GM12878 (cell line): ENCODE measurements at regions not wholly inside any gene's neighbourhood (a gene's known extent, or its start where the extent isn't known, plus 50 kb on each side); places are given as distances from the start of the nearest gene placed in this dataset.

Experiments used
- ATAC-seq: fragments of 200-7000 bp; cut with Tn5 transposase; 3 replicates; pipeline ENCODE4 v1.9.1; 2020; ENCODE audit warnings: mild to moderate bottlenecking, moderate library complexity
- BruUV-seq: library from RNA; stranded (reverse); fragments of 400-500 nt; replicated peaks from 2 replicates; lab custom pipeline; 2021; lab: Mats Ljungman, UMichigan
- CTCF ChIA-PET: fragments of 300-600 bp; sonication (Branson Sonifier 250); formaldehyde crosslinking; extraction: SDS; loops from one replicate; lab custom pipeline; 2021; ENCODE audit warnings: inconsistent platforms; lab: Yijun Ruan, JAX
- POLR2A ChIA-PET: fragments of 350-600 bp; formaldehyde crosslinking; extraction: SDS; loops from one replicate; lab custom pipeline; 2021; ENCODE audit warnings: inconsistent platforms; lab: Charles Lee
- RAD21 ChIA-PET: fragments of 300-600 bp; sonication (Branson Sonifier 250); formaldehyde crosslinking; loops from one replicate; lab custom pipeline; 2023; ENCODE audit warnings: antibody characterized with exemption; ENCODE audit not compliant: unreplicated experiment; lab: Charles Lee
- SMC1A ChIA-PET: fragments of 300-600 bp; sonication (Branson Sonifier 250); formaldehyde crosslinking; loops from one replicate; lab custom pipeline; 2023; ENCODE audit not compliant: unreplicated experiment, uncharacterized antibody; lab: Charles Lee
- DNase-seq: peaks from one replicate; pipeline ENCODE4 v3.0.0-alpha.2; 2011; ENCODE audit warnings: low read depth, low spot score
- FAIRE-seq: peaks from 3 replicates; lab custom pipeline; 2011; peaks lifted over from hg19 to GRCh38; lab: Jason Lieb, UNC
- H2AFZ ChIP-seq: 2 replicates; pipeline ENCODE4 v1.6.0; 2011; ENCODE audit warnings: low read depth, low read length, control low read depth; ENCODE audit not compliant: control insufficient read depth
- H3K27ac ChIP-seq: 2 replicates; pipeline ENCODE4 v1.5.1; 2011; ENCODE audit warnings: control low read depth; ENCODE audit not compliant: control insufficient read depth, insufficient read depth
- H3K27me3 ChIP-seq, 2 experiments: replicated peaks in 1 of 2; 2 replicates each; pipeline versions ENCODE4 v1.6.0 to v1.6.1; 2011; ENCODE audit warnings: low read length in 1 of 2; ENCODE audit not compliant: control insufficient read depth in 2 of 2, insufficient read depth in 2 of 2
- H3K36me3 ChIP-seq, 2 experiments: 2 replicates each; pipeline ENCODE4 v1.5.1; 2011; ENCODE audit warnings: low read length in 1 of 2; ENCODE audit not compliant: control insufficient read depth in 2 of 2, insufficient read depth in 2 of 2
- H3K4me1 ChIP-seq: 2 replicates; pipeline ENCODE4 v1.6.1; 2011; ENCODE audit warnings: mild to moderate bottlenecking, low read length, moderate library complexity, mixed read lengths; ENCODE audit not compliant: control insufficient read depth, insufficient read depth
- H3K4me2 ChIP-seq: 2 replicates; pipeline ENCODE4 v1.6.0; 2011; ENCODE audit warnings: control low read depth; ENCODE audit not compliant: control insufficient read depth, insufficient read depth
- H3K4me3 ChIP-seq: fragments of 200-600 bp; sonication (generic); 2 replicates; pipeline ENCODE4 v1.5.1; 2016
- H3K79me2 ChIP-seq: 2 replicates; pipeline ENCODE4 v1.6.0; 2011; ENCODE audit warnings: low read length; ENCODE audit not compliant: control insufficient read depth, insufficient read depth
- H3K9ac ChIP-seq: 2 replicates; pipeline ENCODE4 v1.8.0; 2011; ENCODE audit warnings: low read length, control low read depth, mixed read lengths; ENCODE audit not compliant: control insufficient read depth, insufficient read depth
- H3K9me3 ChIP-seq: replicated peaks from 3 replicates; pipeline ENCODE4 v1.5.1; 2011; ENCODE audit warnings: mild to moderate bottlenecking, low read length; ENCODE audit not compliant: control insufficient read depth, insufficient read depth
- H4K20me1 ChIP-seq: 2 replicates; pipeline ENCODE4 v1.6.0; 2011; ENCODE audit not compliant: control insufficient read depth, insufficient read depth
- BCL11A ChIP-seq: IDR thresholded peaks from 2 replicates; pipeline ENCODE4 v1.6.1; 2011; ENCODE audit warnings: low read depth, low read length
- CEBPB ChIP-seq, 2 experiments: fragments of 150-350 bp in 1 of 2; IDR thresholded peaks; 2 replicates each; pipeline ENCODE4 v1.6.1; 2012 to 2014; ENCODE audit warnings: low read depth in 2 of 2, low read length in 2 of 2, borderline replicate concordance in 1 of 2, inconsistent platforms in 1 of 2
- CREB1 ChIP-seq: IDR thresholded peaks from 2 replicates; pipeline ENCODE4 v1.6.1; 2012; ENCODE audit warnings: low read depth, mild to moderate bottlenecking, inconsistent platforms
- EGR1 ChIP-seq, 2 experiments: IDR thresholded peaks; 1 replicate in 1 of 2; 2 replicates in 1 of 2; pipeline ENCODE4 v1.6.1; 2011 to 2012; ENCODE audit warnings: low read depth in 2 of 2, low read length in 2 of 2, borderline replicate concordance in 1 of 2, mild to moderate bottlenecking in 1 of 2, moderate library complexity in 1 of 2
- EP300 ChIP-seq, 2 experiments: fragments of 150-350 bp in 1 of 2; IDR thresholded peaks; 2 replicates each; pipeline ENCODE4 v1.6.1; 2011 to 2012; ENCODE audit warnings: low read depth in 2 of 2, low read length in 2 of 2, borderline replicate concordance in 1 of 2, improper control_type of control experiment in 1 of 2, inconsistent platforms in 1 of 2; ENCODE audit not compliant: control insufficient read depth in 1 of 2
- HDAC6 ChIP-seq: fragments of 200-600 bp; sonication (generic); IDR thresholded peaks from one replicate; pipeline ENCODE4 v1.8.0; 2017; ENCODE audit warnings: antibody characterized with exemption; ENCODE audit not compliant: unreplicated experiment
- HDGF ChIP-seq: fragments of 450-650 bp; IDR thresholded peaks from 2 replicates; pipeline ENCODE4 v1.6.1; 2016; ENCODE audit warnings: antibody characterized with exemption
- LARP7 ChIP-seq: fragments of 450-650 bp; IDR thresholded peaks from 2 replicates; pipeline ENCODE4 v1.6.1; 2017; ENCODE audit warnings: mild to moderate bottlenecking
- RBBP5 ChIP-seq: fragments of 200-600 bp; sonication (generic); conservative IDR thresholded peaks from 2 replicates; pipeline ENCODE4 v1.6.1; 2016
- RCOR1 ChIP-seq: conservative IDR thresholded peaks from 2 replicates; pipeline ENCODE4 v1.6.1; 2012; ENCODE audit warnings: low read depth, low read length, improper control_type of control experiment
- SMAD1 ChIP-seq: fragments of 450-650 bp; IDR thresholded peaks from 2 replicates; pipeline ENCODE4 v1.6.1; 2018; ENCODE audit warnings: mild to moderate bottlenecking, low read depth; ENCODE audit not compliant: partially characterized antibody
- SRF ChIP-seq, 2 experiments: IDR thresholded peaks; 2 replicates each; pipeline ENCODE4 v1.6.1; 2011; ENCODE audit warnings: low read depth in 2 of 2, low read length in 2 of 2, mild to moderate bottlenecking in 1 of 2, moderate library complexity in 1 of 2
- WRNIP1 ChIP-seq: IDR thresholded peaks from 2 replicates; pipeline ENCODE4 v1.6.1; 2011; ENCODE audit warnings: low read depth, low read length, improper control_type of control experiment, borderline replicate concordance
- ZNF207 ChIP-seq: fragments of 450-650 bp; IDR thresholded peaks from 2 replicates; pipeline ENCODE4 v1.6.1; 2014; ENCODE audit warnings: antibody characterized with exemption, mild to moderate bottlenecking, borderline replicate concordance
- WGBS: methylation state at CpG from one replicate; pipeline ENCODE4 v1.1.6; 2016; ENCODE audit warnings: low lambda C conversion rate; ENCODE audit not compliant: insufficient replicate concordance, insufficient coverage; ENCODE audit errors: missing lambda C conversion rate; 5-methylcytosine and 5-hydroxymethylcytosine counted together
- in situ Hi-C: fragments of 300-500 bp; cut with MboI; formaldehyde crosslinking; loops from 9 replicates; pipeline ENCODE4 v1.14.3; 2018; ENCODE audit warnings: mixed read lengths
- intact Hi-C: fragments of 100-400 bp; cut with micrococcal nuclease; formaldehyde crosslinking; loops from one replicate; pipeline ENCODE4 v1.14.2; 2022; ENCODE audit not compliant: unreplicated experiment
- TF ChIP-seq, protein P1 (sequence below): IDR thresholded peaks from 2 replicates; pipeline ENCODE4 v1.6.1; 2011; ENCODE audit warnings: borderline replicate concordance, low read depth, mild to moderate bottlenecking, moderate library complexity, low read length; ENCODE audit not compliant: insufficient read depth, poor library complexity, severe bottlenecking
- TF ChIP-seq, protein P2 (sequence below): IDR thresholded peaks from 2 replicates; pipeline ENCODE4 v1.6.1; 2012; ENCODE audit warnings: low read length, inconsistent platforms
- TF ChIP-seq, protein P3 (sequence below): fragments of 450-650 bp; formaldehyde crosslinking; IDR thresholded peaks from 2 replicates; pipeline ENCODE4 v1.4.0; 2020; ENCODE audit warnings: mild to moderate bottlenecking, moderate library complexity

DNA sequence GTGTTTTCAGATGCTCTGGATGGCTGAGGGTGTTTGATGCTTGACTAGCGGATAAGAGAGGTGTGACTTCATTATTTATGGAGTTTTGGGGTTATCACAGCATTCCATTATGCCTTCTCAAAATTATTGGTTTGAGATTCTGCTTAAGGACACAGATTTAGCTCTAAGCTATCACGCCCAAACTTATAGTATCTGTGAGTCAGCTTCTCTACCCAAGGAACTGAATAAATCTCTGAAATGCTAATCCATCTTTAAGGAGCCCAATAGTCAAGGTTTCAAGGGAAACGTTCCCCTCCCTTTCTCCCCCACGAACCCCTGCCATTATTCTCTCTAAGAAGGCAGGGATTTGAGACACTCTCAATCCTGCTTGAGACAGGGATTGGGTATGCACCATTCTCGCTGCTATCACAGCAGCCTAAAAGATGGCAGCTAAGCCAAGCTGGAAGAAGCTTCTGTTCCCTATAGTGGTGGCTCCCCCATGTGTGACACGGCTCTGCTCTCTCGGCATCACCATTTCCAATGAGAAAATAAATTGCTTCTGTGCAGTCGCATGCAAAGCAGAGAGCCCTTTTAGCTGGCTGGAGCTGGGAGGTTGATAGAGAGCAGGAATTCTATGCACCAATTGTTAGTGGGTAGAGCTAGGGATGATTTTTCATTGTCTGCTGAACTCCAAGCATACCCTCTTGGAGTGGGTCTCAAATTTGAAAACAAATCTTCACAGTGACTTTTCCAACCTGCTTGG, 151.1 kb downstream of the IL20RB start:
- no peak for FAIRE-seq
- ChIA-PET POLR2A (no interaction called here), CTCF (interaction anchor here (0.6 to 4.9 kb wide), 10 partner anchors 8 to 944 kb away, joined by 3 to 44 read pairs (median 10); no protein-coding TSS in a partner anchor), RAD21 (interaction anchor here (0.6 to 1.6 kb wide), 7 partner anchors 76 to 944 kb away, joined by 3 to 5 read pairs (median 3); no protein-coding TSS in a partner anchor), SMC1A (interaction anchor here (0.5 to 2.0 kb wide), 11 partner anchors 10 to 944 kb away, joined by 3 to 12 read pairs (median 3); no protein-coding TSS in a partner anchor)
- intact Hi-C loops (loop anchor here (5.0 kb wide), 1 partner anchor 683 kb away; no protein-coding TSS in a partner anchor), in situ Hi-C loops (no loop called here)
- ATAC-seq, result no peak
- Histone ChIP-seq H3K4me1 (no peaks in the 10 kb centered on the region), H3K27me3 (no peaks in the 10 kb centered on the region; a peak in 1 of 4 replicates), H3K27ac (no peak overlapping the region), H2AFZ (no peak overlapping the region), H3K9me3 (no peaks in the 10 kb centered on the region), H4K20me1 (no peaks in the 10 kb centered on the region), H3K9ac (no peak overlapping the region), H3K36me3 (no peaks in the 10 kb centered on the region), H3K79me2 (no peaks in the 10 kb centered on the region), H3K4me2 (no peak overlapping the region), H3K4me3 (no peak overlapping the region)
- 22% methylated on average over 8 of the region's 8 CpGs for WGBS
- no TSS peak for BruUV-seq
- no peak for DNase-seq
- TF ChIP-seq EP300 (IDR thresholded peaks at IDR 0.05; ENCODE audit: borderline replicate concordance in 1 of 2, control insufficient read depth in 1 of 2, low read depth in 2 of 2, low read length in 2 of 2), result no peak
- no peak for TF ChIP-seq ZNF207
- no peak for TF ChIP-seq CEBPB (IDR thresholded peaks at IDR 0.05; ENCODE audit: borderline replicate concordance in 1 of 2, low read depth in 2 of 2, low read length in 2 of 2)
- TF ChIP-seq, protein P1, sequence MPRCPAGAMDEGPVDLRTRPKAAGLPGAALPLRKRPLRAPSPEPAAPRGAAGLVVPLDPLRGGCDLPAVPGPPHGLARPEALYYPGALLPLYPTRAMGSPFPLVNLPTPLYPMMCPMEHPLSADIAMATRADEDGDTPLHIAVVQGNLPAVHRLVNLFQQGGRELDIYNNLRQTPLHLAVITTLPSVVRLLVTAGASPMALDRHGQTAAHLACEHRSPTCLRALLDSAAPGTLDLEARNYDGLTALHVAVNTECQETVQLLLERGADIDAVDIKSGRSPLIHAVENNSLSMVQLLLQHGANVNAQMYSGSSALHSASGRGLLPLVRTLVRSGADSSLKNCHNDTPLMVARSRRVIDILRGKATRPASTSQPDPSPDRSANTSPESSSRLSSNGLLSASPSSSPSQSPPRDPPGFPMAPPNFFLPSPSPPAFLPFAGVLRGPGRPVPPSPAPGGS, result no peak
- TF ChIP-seq RCOR1, result no peak
- TF ChIP-seq LARP7, result no peak
- no peak for TF ChIP-seq RBBP5
- TF ChIP-seq HDGF, result no peak
- TF ChIP-seq SRF (IDR thresholded peaks at IDR 0.05; ENCODE audit: low read depth in 2 of 2, low read length in 2 of 2), result no peak
- TF ChIP-seq CREB1, result no peak
- TF ChIP-seq HDAC6, result no peak
- TF ChIP-seq, protein P2, sequence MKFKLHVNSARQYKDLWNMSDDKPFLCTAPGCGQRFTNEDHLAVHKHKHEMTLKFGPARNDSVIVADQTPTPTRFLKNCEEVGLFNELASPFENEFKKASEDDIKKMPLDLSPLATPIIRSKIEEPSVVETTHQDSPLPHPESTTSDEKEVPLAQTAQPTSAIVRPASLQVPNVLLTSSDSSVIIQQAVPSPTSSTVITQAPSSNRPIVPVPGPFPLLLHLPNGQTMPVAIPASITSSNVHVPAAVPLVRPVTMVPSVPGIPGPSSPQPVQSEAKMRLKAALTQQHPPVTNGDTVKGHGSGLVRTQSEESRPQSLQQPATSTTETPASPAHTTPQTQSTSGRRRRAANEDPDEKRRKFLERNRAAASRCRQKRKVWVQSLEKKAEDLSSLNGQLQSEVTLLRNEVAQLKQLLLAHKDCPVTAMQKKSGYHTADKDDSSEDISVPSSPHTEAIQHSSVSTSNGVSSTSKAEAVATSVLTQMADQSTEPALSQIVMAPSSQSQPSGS, result no peak
- no peak for TF ChIP-seq SMAD1
- TF ChIP-seq WRNIP1, result no peak
- TF ChIP-seq, protein P3, sequence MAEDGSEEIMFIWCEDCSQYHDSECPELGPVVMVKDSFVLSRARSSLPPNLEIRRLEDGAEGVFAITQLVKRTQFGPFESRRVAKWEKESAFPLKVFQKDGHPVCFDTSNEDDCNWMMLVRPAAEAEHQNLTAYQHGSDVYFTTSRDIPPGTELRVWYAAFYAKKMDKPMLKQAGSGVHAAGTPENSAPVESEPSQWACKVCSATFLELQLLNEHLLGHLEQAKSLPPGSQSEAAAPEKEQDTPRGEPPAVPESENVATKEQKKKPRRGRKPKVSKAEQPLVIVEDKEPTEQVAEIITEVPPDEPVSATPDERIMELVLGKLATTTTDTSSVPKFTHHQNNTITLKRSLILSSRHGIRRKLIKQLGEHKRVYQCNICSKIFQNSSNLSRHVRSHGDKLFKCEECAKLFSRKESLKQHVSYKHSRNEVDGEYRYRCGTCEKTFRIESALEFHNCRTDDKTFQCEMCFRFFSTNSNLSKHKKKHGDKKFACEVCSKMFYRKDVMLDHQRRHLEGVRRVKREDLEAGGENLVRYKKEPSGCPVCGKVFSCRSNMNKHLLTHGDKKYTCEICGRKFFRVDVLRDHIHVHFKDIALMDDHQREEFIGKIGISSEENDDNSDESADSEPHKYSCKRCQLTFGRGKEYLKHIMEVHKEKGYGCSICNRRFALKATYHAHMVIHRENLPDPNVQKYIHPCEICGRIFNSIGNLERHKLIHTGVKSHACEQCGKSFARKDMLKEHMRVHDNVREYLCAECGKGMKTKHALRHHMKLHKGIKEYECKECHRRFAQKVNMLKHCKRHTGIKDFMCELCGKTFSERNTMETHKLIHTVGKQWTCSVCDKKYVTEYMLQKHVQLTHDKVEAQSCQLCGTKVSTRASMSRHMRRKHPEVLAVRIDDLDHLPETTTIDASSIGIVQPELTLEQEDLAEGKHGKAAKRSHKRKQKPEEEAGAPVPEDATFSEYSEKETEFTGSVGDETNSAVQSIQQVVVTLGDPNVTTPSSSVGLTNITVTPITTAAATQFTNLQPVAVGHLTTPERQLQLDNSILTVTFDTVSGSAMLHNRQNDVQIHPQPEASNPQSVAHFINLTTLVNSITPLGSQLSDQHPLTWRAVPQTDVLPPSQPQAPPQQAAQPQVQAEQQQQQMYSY (CRISPR knock-in tag), result no peak
- TF ChIP-seq EGR1 (IDR thresholded peaks at IDR 0.05; ENCODE audit: borderline replicate concordance in 1 of 2, low read depth in 2 of 2, low read length in 2 of 2), result no peak
- TF ChIP-seq BCL11A, result no peak
